Stimulated activated CD4-positive, alpha-beta T cell treated with anti-CD3 and anti-CD28 coated beads, Interleukin-2, amount 100 ng/mL, for 24 hours (primary cell): ENCODE measurements at regions not wholly inside any gene's neighbourhood (a gene's known extent, or its start where the extent isn't known, plus 50 kb on each side); places are given as distances from the start of the nearest gene placed in this dataset.

ENCODE experiments used
- DNase-seq, 2 donors: peaks; one replicate each; pipeline ENCODE4 v3.0.0-alpha.2; 2020

GRCh38 chr2:6764968-6765723, 100.6 kb downstream of the CMPK2 start:
- no peak for DNase-seq

GRCh38 chr2:6769346-6769745, 96.4 kb downstream of the CMPK2 start:
- no peak for DNase-seq

- DNase-seq = no peak
These were observed 95.7 kb downstream of the CMPK2 start for GRCh38 chr2:6770006-6770405.

GRCh38 chr2:6771634-6772611, 93.8 kb downstream of the CMPK2 start:
- DNase-seq = no peak

- DNase-seq = peak; percentile 83 to 84
These were observed 92.6 kb downstream of the CMPK2 start for GRCh38 chr2:6773007-6773693.

- DNase-seq = no peak
These were observed 92.0 kb downstream of the CMPK2 start for GRCh38 chr2:6773694-6774044.

GRCh38 chr2:6776125-6776524, 89.6 kb downstream of the CMPK2 start:
- DNase-seq = no peak

GRCh38 chr2:6777626-6778025, 88.1 kb downstream of the CMPK2 start:
- DNase-seq = no peak

- peak in 1 of 2 donors; percentile 8 for DNase-seq
These were observed 84.9 kb downstream of the CMPK2 start for GRCh38 chr2:6780765-6781274.

GRCh38 chr2:6782517-6783237, 83.0 kb downstream of the CMPK2 start:
- no peak for DNase-seq

GRCh38 chr2:6783238-6783614, 82.5 kb downstream of the CMPK2 start:
- no peak for DNase-seq

- DNase-seq = no peak
These were observed 81.4 kb downstream of the CMPK2 start for GRCh38 chr2:6784291-6784690.

GRCh38 chr2:6785493-6785892, 80.2 kb downstream of the CMPK2 start:
- DNase-seq = no peak

GRCh38 chr2:6787376-6787775, 78.3 kb downstream of the CMPK2 start:
- no peak for DNase-seq

- DNase-seq = no peak
These were observed 77.1 kb downstream of the CMPK2 start for GRCh38 chr2:6788614-6789013.

- DNase-seq = no peak
These were observed 76.1 kb downstream of the CMPK2 start for GRCh38 chr2:6789559-6790138.

GRCh38 chr2:6791682-6792081, 74.0 kb downstream of the CMPK2 start:
- no peak for DNase-seq

- DNase-seq = no peak
These were observed 72.8 kb downstream of the CMPK2 start for GRCh38 chr2:6792883-6793282.

- no peak for DNase-seq
These were observed 72.3 kb downstream of the CMPK2 start for GRCh38 chr2:6793371-6793770.

GRCh38 chr2:6793913-6794312, 71.8 kb downstream of the CMPK2 start:
- no peak for DNase-seq

GRCh38 chr2:6794448-6794847, 71.3 kb downstream of the CMPK2 start:
- no peak for DNase-seq
